ENCODE measurements at regions not wholly inside any gene's neighbourhood (a gene's known extent, or its start where the extent isn't known, plus 50 kb on each side); places are given as distances from the start of the nearest gene placed in this dataset.

GRCh38 chr2:240319221-240319854 is 116.1 kb upstream of the GPC1 start:
- no peaks in the 10 kb centered on the region for H3K9me3 Mint-ChIP-seq (ENCODE audit: unreplicated experiment)
- POLR2A ChIA-PET, result interaction anchor here (0.7 kb wide), 1 partner anchor 13 kb away, joined by 3 read pairs; no protein-coding TSS in a partner anchor
- CTCF ChIA-PET, result no interaction called here
- peaks cover 4% of the 10 kb centered on the region for H3K36me3 Mint-ChIP-seq (ENCODE audit: insufficient read depth, unreplicated experiment)
- H3K4me1 Mint-ChIP-seq (ENCODE audit: insufficient read depth, unreplicated experiment), result peaks cover 6% of the 10 kb centered on the region
- BruUV-seq (replicated peaks), result no TSS peak
- no peak for TF ChIP-seq CTCF (IDR thresholded peaks at IDR 0.05; ENCODE audit: unreplicated experiment)
- DNase-seq (ENCODE audit: unreplicated experiment), result no peak
- H3K27me3 Mint-ChIP-seq (ENCODE audit: insufficient read depth, unreplicated experiment), result peaks cover 21% of the 10 kb centered on the region
- H3K27ac Mint-ChIP-seq (ENCODE audit: low read depth, unreplicated experiment), result no peak overlapping the region
- no peak overlapping the region for H3K4me3 Mint-ChIP-seq (ENCODE audit: unreplicated experiment)
- intact Hi-C loops (cut with micrococcal nuclease), result no loop called here

DNA sequence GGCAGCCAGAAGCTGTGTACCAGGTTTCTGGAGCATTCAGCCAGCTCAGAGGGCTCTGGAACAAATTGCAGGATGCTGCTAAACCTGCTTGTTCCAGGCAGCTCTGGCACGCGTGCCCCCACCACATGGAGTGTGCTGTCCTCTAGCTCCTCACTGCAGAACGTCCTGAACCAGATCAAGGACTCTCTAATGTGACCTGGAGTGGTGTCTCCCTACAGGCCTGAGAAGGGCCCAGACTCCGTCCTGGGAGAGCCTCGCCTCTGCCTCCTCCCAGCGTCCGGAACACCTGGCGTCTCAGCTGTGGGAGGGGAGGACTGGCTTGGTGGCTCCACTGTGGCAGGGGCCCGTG is 115.6 kb upstream of the GPC1 start:
- ChIA-PET CTCF (interaction anchor here (0.6 kb wide), 1 partner anchor 11 kb away, joined by 3 read pairs; no protein-coding TSS in a partner anchor), POLR2A (interaction anchor here (0.7 kb wide), 1 partner anchor 13 kb away, joined by 3 read pairs; no protein-coding TSS in a partner anchor)
- H3K27ac Mint-ChIP-seq (ENCODE audit: low read depth, unreplicated experiment), result no peak overlapping the region
- peaks cover 21% of the 10 kb centered on the region for H3K27me3 Mint-ChIP-seq (ENCODE audit: insufficient read depth, unreplicated experiment)
- H3K36me3 Mint-ChIP-seq (ENCODE audit: insufficient read depth, unreplicated experiment), result peaks cover 4% of the 10 kb centered on the region
- BruUV-seq (replicated peaks), result no TSS peak
- TF ChIP-seq CTCF (IDR thresholded peaks at IDR 0.05; ENCODE audit: unreplicated experiment), result no peak
- intact Hi-C loops (cut with micrococcal nuclease), result loop anchor here (5.0 to 10.0 kb wide), 2 partner anchors 88 to 115 kb away; partner anchors contain the start of gene GPC1
- H3K4me1 Mint-ChIP-seq (ENCODE audit: insufficient read depth, unreplicated experiment), result peaks cover 6% of the 10 kb centered on the region
- no peak overlapping the region for H3K4me3 Mint-ChIP-seq (ENCODE audit: unreplicated experiment)
- DNase-seq (ENCODE audit: unreplicated experiment), result no peak
- no peaks in the 10 kb centered on the region for H3K9me3 Mint-ChIP-seq (ENCODE audit: unreplicated experiment)

- H3K27ac Mint-ChIP-seq (ENCODE audit: low read depth, unreplicated experiment), result no peak overlapping the region
- H3K36me3 Mint-ChIP-seq (ENCODE audit: insufficient read depth, unreplicated experiment), result peaks cover 4% of the 10 kb centered on the region
- no peak overlapping the region for H3K4me3 Mint-ChIP-seq (ENCODE audit: unreplicated experiment)
- no peaks in the 10 kb centered on the region for H3K9me3 Mint-ChIP-seq (ENCODE audit: unreplicated experiment)
- intact Hi-C loops (cut with micrococcal nuclease), result loop anchor here (5.0 to 10.0 kb wide), 2 partner anchors 88 to 114 kb away; partner anchors contain the start of gene GPC1
- peaks cover 21% of the 10 kb centered on the region for H3K27me3 Mint-ChIP-seq (ENCODE audit: insufficient read depth, unreplicated experiment)
- peaks cover 7% of the 10 kb centered on the region for H3K4me1 Mint-ChIP-seq (ENCODE audit: insufficient read depth, unreplicated experiment)
- ChIA-PET CTCF (interaction anchor here (0.6 kb wide), 1 partner anchor 12 kb away, joined by 3 read pairs; no protein-coding TSS in a partner anchor), POLR2A (interaction anchor here (0.7 kb wide), 1 partner anchor 14 kb away, joined by 3 read pairs; no protein-coding TSS in a partner anchor)
- peak; percentile 83 for DNase-seq (ENCODE audit: unreplicated experiment)
- no peak for TF ChIP-seq CTCF (IDR thresholded peaks at IDR 0.05; ENCODE audit: unreplicated experiment)
- BruUV-seq (replicated peaks), result no TSS peak
Observed at GRCh38 chr2:240320204-240320993, 115.1 kb upstream of the GPC1 start.
